ENCODE measurements at regions not wholly inside any gene's neighbourhood (a gene's known extent, or its start where the extent isn't known, plus 50 kb on each side); places are given as distances from the start of the nearest gene placed in this dataset.

DNA sequence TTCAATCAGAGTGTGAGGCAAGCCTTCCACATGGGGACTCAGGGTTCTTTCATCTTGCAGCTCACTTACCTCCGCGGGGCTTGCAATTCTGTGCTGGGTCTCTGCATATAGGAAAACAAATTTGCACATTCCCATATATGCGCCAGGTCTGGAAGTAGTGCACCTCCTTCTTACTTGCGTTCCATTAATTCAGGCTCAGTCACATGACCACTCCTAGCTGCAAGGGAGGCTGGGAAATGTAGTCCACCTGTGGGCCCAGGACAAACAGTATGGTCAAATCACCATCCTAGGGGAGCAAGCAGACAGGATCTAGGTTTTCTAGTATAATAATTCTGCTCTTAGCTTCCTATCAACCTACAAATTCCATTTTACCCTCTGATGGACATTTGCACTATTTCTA lies 160.4 kb downstream of the AACS start:
- TF ChIP-seq, protein P1, sequence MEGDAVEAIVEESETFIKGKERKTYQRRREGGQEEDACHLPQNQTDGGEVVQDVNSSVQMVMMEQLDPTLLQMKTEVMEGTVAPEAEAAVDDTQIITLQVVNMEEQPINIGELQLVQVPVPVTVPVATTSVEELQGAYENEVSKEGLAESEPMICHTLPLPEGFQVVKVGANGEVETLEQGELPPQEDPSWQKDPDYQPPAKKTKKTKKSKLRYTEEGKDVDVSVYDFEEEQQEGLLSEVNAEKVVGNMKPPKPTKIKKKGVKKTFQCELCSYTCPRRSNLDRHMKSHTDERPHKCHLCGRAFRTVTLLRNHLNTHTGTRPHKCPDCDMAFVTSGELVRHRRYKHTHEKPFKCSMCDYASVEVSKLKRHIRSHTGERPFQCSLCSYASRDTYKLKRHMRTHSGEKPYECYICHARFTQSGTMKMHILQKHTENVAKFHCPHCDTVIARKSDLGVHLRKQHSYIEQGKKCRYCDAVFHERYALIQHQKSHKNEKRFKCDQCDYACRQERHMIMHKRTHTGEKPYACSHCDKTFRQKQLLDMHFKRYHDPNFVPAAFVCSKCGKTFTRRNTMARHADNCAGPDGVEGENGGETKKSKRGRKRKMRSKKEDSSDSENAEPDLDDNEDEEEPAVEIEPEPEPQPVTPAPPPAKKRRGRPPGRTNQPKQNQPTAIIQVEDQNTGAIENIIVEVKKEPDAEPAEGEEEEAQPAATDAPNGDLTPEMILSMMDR (conservative IDR thresholded peaks at IDR 0.05) = no peak
- TF ChIP-seq ZFX (IDR thresholded peaks at IDR 0.05) = no peak
- no peak overlapping the region for H3K27ac ChIP-seq

- no peak overlapping the region for H3K27ac ChIP-seq
- TF ChIP-seq, protein P1 (conservative IDR thresholded peaks at IDR 0.05) = no peak
- no peak for TF ChIP-seq ZFX (IDR thresholded peaks at IDR 0.05)
Observed at GRCh38 chr12:125228519-125229260, 163.5 kb downstream of the AACS start.

- TF ChIP-seq, protein P1 (conservative IDR thresholded peaks at IDR 0.05) = no peak
- TF ChIP-seq ZFX (IDR thresholded peaks at IDR 0.05) = no peak
- no peak overlapping the region for H3K27ac ChIP-seq
Observed at GRCh38 chr12:125229878-125230530, 164.8 kb downstream of the AACS start.

GRCh38 chr12:125233319-125233718 lies 168.1 kb downstream of the AACS start:
- H3K27ac ChIP-seq = no peak overlapping the region
- TF ChIP-seq ZFX (IDR thresholded peaks at IDR 0.05) = no peak
- TF ChIP-seq, protein P1 (conservative IDR thresholded peaks at IDR 0.05) = no peak

GRCh38 chr12:125239563-125239962 lies 174.3 kb downstream of the AACS start:
- no peak overlapping the region for H3K27ac ChIP-seq
- TF ChIP-seq ZFX (IDR thresholded peaks at IDR 0.05) = no peak
- TF ChIP-seq, protein P1 (conservative IDR thresholded peaks at IDR 0.05) = no peak

- no peak overlapping the region for H3K27ac ChIP-seq
- TF ChIP-seq ZFX (IDR thresholded peaks at IDR 0.05) = no peak
- TF ChIP-seq, protein P1 (conservative IDR thresholded peaks at IDR 0.05) = no peak
Observed at GRCh38 chr12:125240717-125241116, 175.5 kb downstream of the AACS start.

DNA sequence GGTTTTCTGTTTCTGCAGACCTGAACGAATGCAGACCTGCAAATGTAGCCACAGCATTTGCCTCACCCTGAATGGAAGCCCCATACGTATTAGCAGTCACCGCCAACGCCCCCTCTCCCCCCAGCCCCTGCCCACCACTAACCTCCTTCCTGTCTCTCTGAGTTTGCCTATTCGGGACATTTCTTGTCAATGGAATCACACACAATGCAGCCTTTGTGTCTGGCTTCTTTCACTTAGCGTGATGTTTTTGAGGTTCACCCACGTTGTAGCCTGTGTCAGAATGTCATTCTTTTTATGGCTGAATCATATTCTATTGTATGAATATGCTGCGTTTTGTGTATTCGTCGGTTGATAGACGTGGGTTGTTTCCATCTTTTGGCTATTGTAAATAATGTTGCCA lies 178.6 kb downstream of the AACS start:
- H3K27ac ChIP-seq = no peak overlapping the region
- TF ChIP-seq ZFX (IDR thresholded peaks at IDR 0.05) = no peak
- TF ChIP-seq, protein P1 (conservative IDR thresholded peaks at IDR 0.05) = no peak
